A549 (cell line): ENCODE measurements at regions not wholly inside any gene's neighbourhood (a gene's known extent, or its start where the extent isn't known, plus 50 kb on each side); places are given as distances from the start of the nearest gene placed in this dataset.

ENCODE experiments used
- ATAC-seq, 2 experiments: fragments of 200-7000 bp in 1 of 2; fragments of >200 bp in 1 of 2; cut with Nextera tagmentation in 1 of 2; cut with Tn5 transposase in 1 of 2; 3 replicates each; pipeline versions ENCODE4 v1.8.0 to v1.9.1; 2018 to 2020; ENCODE audit warnings: mild to moderate bottlenecking in 1 of 2, moderate library complexity in 1 of 2
- CTCF ChIA-PET: fragments of 300-600 bp; sonication (Branson Sonifier 250); formaldehyde crosslinking; extraction: SDS; loops from one replicate; lab custom pipeline; 2021; ENCODE audit warnings: antibody characterized with exemption, inconsistent platforms; lab: Yijun Ruan, JAX
- POLR2A ChIA-PET: fragments of 350-600 bp; formaldehyde crosslinking; extraction: SDS; loops from one replicate; lab custom pipeline; 2021; ENCODE audit warnings: antibody characterized with exemption, inconsistent platforms; lab: Yijun Ruan, JAX
- DNase-seq, 2 experiments: peaks; one replicate each; pipeline versions ENCODE4 v3.0.0 to v3.0.0-alpha.2; 2011 to 2016; ENCODE audit warnings: low read depth in 1 of 2, low spot score in 1 of 2
- FAIRE-seq: peaks from 2 replicates; lab custom pipeline; 2011; peaks lifted over from hg19 to GRCh38; lab: Jason Lieb, UNC
- H3K27ac ChIP-seq, 2 experiments: fragments of >200 bp; sonication (Bioruptor Twin); formaldehyde crosslinking; 3 replicates each; pipeline ENCODE4 v1.5.1; 2016 to 2017
- H3K4me1 ChIP-seq: fragments of >200 bp; sonication (Bioruptor Twin); formaldehyde crosslinking; 3 replicates; pipeline ENCODE4 v1.6.1; 2016
- H3K4me2 ChIP-seq: fragments of >200 bp; sonication (Bioruptor Twin); formaldehyde crosslinking; 3 replicates; pipeline ENCODE4 v1.6.1; 2016
- H3K4me3 ChIP-seq: fragments of >200 bp; sonication (Bioruptor Twin); formaldehyde crosslinking; 3 replicates; pipeline ENCODE4 v1.5.1; 2016
- H3K9me3 ChIP-seq: fragments of >200 bp; sonication (Bioruptor Twin); formaldehyde crosslinking; 3 replicates; pipeline ENCODE4 v1.6.1; 2016
- CBX8 ChIP-seq: fragments of 200-600 bp; sonication (generic); IDR thresholded peaks from 2 replicates; pipeline ENCODE4 v1.6.1; 2016
- CEBPB ChIP-seq, 2 experiments: fragments of >200 bp in 1 of 2; sonication (Bioruptor Twin) in 1 of 2; formaldehyde crosslinking in 1 of 2; IDR thresholded peaks; 2 replicates each; pipeline ENCODE4 v1.6.1; 2012 to 2016
- CHD4 ChIP-seq: fragments of 200-600 bp; sonication (generic); IDR thresholded peaks from 2 replicates; pipeline ENCODE4 v1.6.1; 2016; ENCODE audit warnings: antibody characterized with exemption, mild to moderate bottlenecking, borderline replicate concordance
- EHF ChIP-seq: fragments of 250-450 bp; sonication (Bioruptor Pico); IDR thresholded peaks from 2 replicates; pipeline ENCODE4 v1.5.0; 2020; ENCODE audit warnings: mild to moderate bottlenecking
- FOSB ChIP-seq: fragments of 250-450 bp; sonication (Bioruptor Pico); IDR thresholded peaks from 2 replicates; pipeline ENCODE4 v1.5.0; 2020; ENCODE audit warnings: mild to moderate bottlenecking, moderate library complexity
- GATA3 ChIP-seq: IDR thresholded peaks from 2 replicates; pipeline ENCODE4 v1.6.1; 2012; ENCODE audit warnings: borderline replicate concordance
- HDAC2 ChIP-seq: fragments of 200-600 bp; sonication (generic); IDR thresholded peaks from 2 replicates; pipeline ENCODE4 v1.6.1; 2016
- JUNB ChIP-seq: fragments of >200 bp; sonication (Bioruptor Twin); formaldehyde crosslinking; IDR thresholded peaks from 2 replicates; pipeline ENCODE4 v1.6.1; 2016
- KDM1A ChIP-seq: fragments of 200-600 bp; sonication (generic); IDR thresholded peaks from 2 replicates; pipeline ENCODE4 v1.6.1; 2016; ENCODE audit warnings: low read depth, mild to moderate bottlenecking
- MAFK ChIP-seq: fragments of 450-650 bp; IDR thresholded peaks from 2 replicates; pipeline ENCODE4 v1.6.1; 2014; ENCODE audit not compliant: partially characterized antibody
- NFE2L2 ChIP-seq: fragments of 150-350 bp; conservative IDR thresholded peaks from 2 replicates; pipeline ENCODE4 v1.6.1; 2014; ENCODE audit warnings: low read length
- POLR2AphosphoS2 ChIP-seq: conservative IDR thresholded peaks from 2 replicates; pipeline ENCODE4 v1.6.1; 2012; ENCODE audit warnings: low read length, improper control_type of control experiment, inconsistent platforms
- RFX5 ChIP-seq: fragments of 450-650 bp; IDR thresholded peaks from 2 replicates; pipeline ENCODE4 v1.7.1; 2014; ENCODE audit warnings: antibody characterized with exemption, mild to moderate bottlenecking, moderate library complexity
- SREBF2 ChIP-seq: fragments of 450-650 bp; IDR thresholded peaks from 2 replicates; pipeline ENCODE4 v1.6.1; 2014; ENCODE audit warnings: mild to moderate bottlenecking, moderate library complexity
- TP53 ChIP-seq: fragments of 250-450 bp; sonication (Bioruptor Pico); IDR thresholded peaks from 2 replicates; pipeline ENCODE4 v1.5.0; 2021; ENCODE audit warnings: mild to moderate bottlenecking, moderate library complexity
- ZSCAN20 ChIP-seq: fragments of 250-450 bp; sonication (Bioruptor Pico); IDR thresholded peaks from 2 replicates; pipeline ENCODE4 v1.8.0; 2022; ENCODE audit warnings: mild to moderate bottlenecking, moderate library complexity
- WGBS: methylation state at CpG from one replicate; pipeline ENCODE4 v1.1.6; 2017; ENCODE audit errors: missing lambda C conversion rate; 5-methylcytosine and 5-hydroxymethylcytosine counted together
- TF ChIP-seq, protein P1 (sequence below): fragments of 150-350 bp; IDR thresholded peaks from 2 replicates; pipeline ENCODE4 v1.6.1; 2014; ENCODE audit warnings: low read depth, mild to moderate bottlenecking, low read length
- TF ChIP-seq, protein P2 (sequence below): fragments of >200 bp; sonication (Bioruptor Twin); formaldehyde crosslinking; IDR thresholded peaks from 2 replicates; pipeline ENCODE4 v1.6.1; 2016
- TF ChIP-seq, protein P3 (sequence below): IDR thresholded peaks from 2 replicates; pipeline ENCODE4 v1.6.1; 2012
- TF ChIP-seq, protein P4 (sequence below): fragments of 250-450 bp; sonication (Bioruptor Pico); IDR thresholded peaks from 2 replicates; pipeline ENCODE4 v1.5.0; 2020; ENCODE audit warnings: low read depth, mild to moderate bottlenecking, moderate library complexity
- TF ChIP-seq, protein P5 (sequence below): fragments of 250-450 bp; sonication (Bioruptor Pico); IDR thresholded peaks from 2 replicates; pipeline ENCODE4 v1.5.0; 2021; ENCODE audit warnings: mild to moderate bottlenecking, moderate library complexity, borderline replicate concordance

DNA sequence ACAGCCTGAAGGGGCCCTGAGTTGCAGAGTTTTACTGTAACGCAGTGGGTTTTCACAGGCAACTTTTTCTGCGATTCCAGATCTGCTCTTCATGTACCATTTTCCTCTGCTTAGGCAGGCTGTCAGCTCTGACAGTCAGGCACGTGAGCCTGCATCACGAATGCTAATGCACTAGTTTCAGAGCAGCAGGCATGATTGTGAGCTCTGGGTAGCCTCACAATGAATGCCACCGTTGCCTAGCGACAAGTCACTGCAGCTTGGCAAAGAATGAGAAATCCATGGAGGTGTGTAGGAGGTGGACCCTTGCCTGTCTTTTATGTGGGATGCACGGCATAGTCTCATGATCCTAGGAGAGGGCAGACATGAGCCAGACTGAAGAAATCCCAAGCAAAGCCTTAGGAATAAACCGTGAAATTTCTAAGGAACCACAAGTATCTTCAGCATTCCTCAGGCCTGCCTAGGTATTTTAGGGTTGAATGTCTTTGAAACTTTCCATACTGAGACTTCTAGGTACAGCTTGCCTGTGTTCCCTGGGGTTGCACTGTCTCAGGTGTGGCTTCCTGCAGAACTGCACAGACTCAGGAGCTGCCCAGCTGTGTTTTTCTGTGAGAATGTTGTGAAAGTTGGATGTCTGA is 774.7 kb upstream of the TSPY4 start:
- no peak for FAIRE-seq
- no peaks in the 10 kb centered on the region for H3K9me3 ChIP-seq
- TF ChIP-seq HDAC2 (no peak), SREBF2 (no peak), RFX5 (no peak), POLR2AphosphoS2 (no peak), JUNB (no peak), CEBPB (IDR thresholded peaks at IDR 0.05) (no peak), ZSCAN20 (CRISPR knock-in tag) (no peak), TP53 (CRISPR knock-in tag) (no peak), CHD4 (no peak), CBX8 (no peak), MAFK (no peak)
- TF ChIP-seq, protein P1, sequence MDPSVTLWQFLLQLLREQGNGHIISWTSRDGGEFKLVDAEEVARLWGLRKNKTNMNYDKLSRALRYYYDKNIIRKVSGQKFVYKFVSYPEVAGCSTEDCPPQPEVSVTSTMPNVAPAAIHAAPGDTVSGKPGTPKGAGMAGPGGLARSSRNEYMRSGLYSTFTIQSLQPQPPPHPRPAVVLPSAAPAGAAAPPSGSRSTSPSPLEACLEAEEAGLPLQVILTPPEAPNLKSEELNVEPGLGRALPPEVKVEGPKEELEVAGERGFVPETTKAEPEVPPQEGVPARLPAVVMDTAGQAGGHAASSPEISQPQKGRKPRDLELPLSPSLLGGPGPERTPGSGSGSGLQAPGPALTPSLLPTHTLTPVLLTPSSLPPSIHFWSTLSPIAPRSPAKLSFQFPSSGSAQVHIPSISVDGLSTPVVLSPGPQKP, result no peak
- TF ChIP-seq, protein P2, sequence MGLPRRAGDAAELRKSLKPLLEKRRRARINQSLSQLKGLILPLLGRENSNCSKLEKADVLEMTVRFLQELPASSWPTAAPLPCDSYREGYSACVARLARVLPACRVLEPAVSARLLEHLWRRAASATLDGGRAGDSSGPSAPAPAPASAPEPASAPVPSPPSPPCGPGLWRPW, result no peak
- TF ChIP-seq, protein P3, sequence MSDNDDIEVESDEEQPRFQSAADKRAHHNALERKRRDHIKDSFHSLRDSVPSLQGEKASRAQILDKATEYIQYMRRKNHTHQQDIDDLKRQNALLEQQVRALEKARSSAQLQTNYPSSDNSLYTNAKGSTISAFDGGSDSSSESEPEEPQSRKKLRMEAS, result no peak
- TF ChIP-seq, protein P4, sequence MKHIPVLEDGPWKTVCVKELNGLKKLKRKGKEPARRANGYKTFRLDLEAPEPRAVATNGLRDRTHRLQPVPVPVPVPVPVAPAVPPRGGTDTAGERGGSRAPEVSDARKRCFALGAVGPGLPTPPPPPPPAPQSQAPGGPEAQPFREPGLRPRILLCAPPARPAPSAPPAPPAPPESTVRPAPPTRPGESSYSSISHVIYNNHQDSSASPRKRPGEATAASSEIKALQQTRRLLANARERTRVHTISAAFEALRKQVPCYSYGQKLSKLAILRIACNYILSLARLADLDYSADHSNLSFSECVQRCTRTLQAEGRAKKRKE, result no peak
- TF ChIP-seq, all 56 proteins: peak for 0
- POLR2A ChIA-PET, result no interaction called here
- ATAC-seq, result no peak
- CTCF ChIA-PET, result no interaction called here
- WGBS, result 7% methylated on average over 3 of the region's 8 CpGs
- Histone ChIP-seq H3K4me2 (no peak overlapping the region), H3K27ac (no peak overlapping the region), H3K4me1 (no peaks in the 10 kb centered on the region), H3K4me3 (no peak overlapping the region)
- no peak for DNase-seq

DNA sequence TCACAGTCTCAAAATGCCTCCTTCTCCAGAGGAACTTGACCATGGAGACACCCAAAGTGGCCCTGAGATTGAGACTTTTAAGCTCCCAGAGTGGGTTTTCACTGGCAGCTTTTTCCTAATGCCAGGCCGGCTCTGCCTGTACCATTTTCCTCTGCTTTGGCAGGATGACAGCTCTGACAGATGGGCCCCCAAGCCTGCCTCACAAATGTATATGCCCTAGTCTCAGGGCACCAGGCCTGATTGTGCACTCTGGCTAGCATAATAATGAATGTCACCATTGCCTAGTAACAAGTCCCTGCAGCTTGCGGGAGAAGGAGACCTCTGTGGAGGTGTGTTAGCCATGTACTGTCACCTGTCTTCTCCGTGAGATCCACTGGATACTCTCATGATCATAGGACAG is 772.8 kb upstream of the TSPY4 start:
- FAIRE-seq, result no peak
- CTCF ChIA-PET, result no interaction called here
- no peaks in the 10 kb centered on the region for H3K4me1 ChIP-seq
- ATAC-seq, result no peak
- no peak overlapping the region for H3K27ac ChIP-seq
- no peaks in the 10 kb centered on the region for H3K9me3 ChIP-seq
- WGBS, result 0% methylated on average over 1 of the region's 3 CpGs
- H3K4me3 ChIP-seq, result no peak overlapping the region
- DNase-seq, result no peak
- no peak overlapping the region for H3K4me2 ChIP-seq
- TF ChIP-seq CEBPB (IDR thresholded peaks at IDR 0.05) (no peak), CBX8 (no peak), ZSCAN20 (CRISPR knock-in tag) (no peak), NFE2L2 (no peak), EHF (no peak)
- POLR2A ChIA-PET, result no interaction called here

DNA sequence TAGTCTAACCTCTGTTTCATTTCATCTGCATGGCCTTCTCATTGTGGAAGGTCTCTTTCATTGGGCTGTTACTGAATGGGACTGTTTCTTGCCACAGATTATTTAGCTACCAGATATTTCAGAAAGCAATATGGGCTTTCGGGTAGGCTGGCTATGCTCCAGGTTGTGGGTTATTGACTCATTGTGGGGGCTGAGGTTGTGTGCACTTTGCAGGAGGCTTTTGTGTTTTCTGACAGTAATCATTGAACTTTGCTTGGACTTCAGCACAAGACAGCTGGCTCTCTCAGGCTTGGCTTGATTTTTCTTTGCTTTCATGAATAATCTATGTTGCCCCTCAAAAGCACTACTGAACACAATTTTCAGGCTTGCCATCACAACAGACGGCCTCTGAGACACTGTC is 771.1 kb upstream of the TSPY4 start:
- 0% methylated on average over 2 of the region's 2 CpGs for WGBS
- ATAC-seq (no peak), FAIRE-seq (no peak), DNase-seq (no peak)
- H3K4me3 ChIP-seq, result no peak overlapping the region
- POLR2A ChIA-PET, result no interaction called here
- no peaks in the 10 kb centered on the region for H3K9me3 ChIP-seq
- H3K4me1 ChIP-seq, result no peaks in the 10 kb centered on the region
- no peak overlapping the region for H3K4me2 ChIP-seq
- CTCF ChIA-PET, result no interaction called here
- no peak overlapping the region for H3K27ac ChIP-seq
- TF ChIP-seq FOSB (CRISPR knock-in tag) (no peak), KDM1A (no peak), CHD4 (no peak), SREBF2 (no peak), GATA3 (no peak)
- TF ChIP-seq, protein P3, result no peak
- TF ChIP-seq, protein P5, sequence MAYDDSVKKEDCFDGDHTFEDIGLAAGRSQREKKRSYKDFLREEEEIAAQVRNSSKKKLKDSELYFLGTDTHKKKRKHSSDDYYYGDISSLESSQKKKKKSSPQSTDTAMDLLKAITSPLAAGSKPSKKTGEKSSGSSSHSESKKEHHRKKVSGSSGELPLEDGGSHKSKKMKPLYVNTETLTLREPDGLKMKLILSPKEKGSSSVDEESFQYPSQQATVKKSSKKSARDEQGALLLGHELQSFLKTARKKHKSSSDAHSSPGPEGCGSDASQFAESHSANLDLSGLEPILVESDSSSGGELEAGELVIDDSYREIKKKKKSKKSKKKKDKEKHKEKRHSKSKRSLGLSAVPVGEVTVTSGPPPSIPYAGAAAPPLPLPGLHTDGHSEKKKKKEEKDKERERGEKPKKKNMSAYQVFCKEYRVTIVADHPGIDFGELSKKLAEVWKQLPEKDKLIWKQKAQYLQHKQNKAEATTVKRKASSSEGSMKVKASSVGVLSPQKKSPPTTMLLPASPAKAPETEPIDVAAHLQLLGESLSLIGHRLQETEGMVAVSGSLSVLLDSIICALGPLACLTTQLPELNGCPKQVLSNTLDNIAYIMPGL (CRISPR knock-in tag), result no peak
